ENCODE measurements at regions not wholly inside any gene's neighbourhood (a gene's known extent, or its start where the extent isn't known, plus 50 kb on each side); places are given as distances from the start of the nearest gene placed in this dataset.

DNA sequence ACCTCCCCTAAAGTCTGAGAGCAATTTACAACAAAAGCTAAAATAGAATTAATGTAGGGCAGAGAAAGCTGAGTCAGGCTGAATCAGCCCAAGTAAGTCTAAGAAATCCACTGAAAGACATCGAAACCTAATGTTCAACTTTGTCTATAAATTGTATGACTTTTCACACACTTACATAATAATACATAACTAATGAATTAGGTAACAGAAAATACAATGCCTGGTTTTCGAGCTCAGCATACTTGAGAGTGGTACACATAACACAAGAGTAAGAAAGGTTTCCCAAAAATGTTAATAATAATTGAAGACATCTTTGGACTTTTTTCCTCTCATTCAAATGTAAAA is 55.3 kb upstream of the VGLL4 start:
- CTCF ChIA-PET (ENCODE audit: unreplicated experiment) = no interaction called here
- no TSS peak for BruUV-seq (replicated peaks)
- H4K20me1 ChIP-seq (ENCODE audit: insufficient read depth, low read length) = no peaks in the 10 kb centered on the region
- no peak overlapping the region for H3K27ac ChIP-seq (ENCODE audit: low read depth, low read length, poor library complexity, severe bottlenecking)
- H3K4me1 ChIP-seq (ENCODE audit: insufficient read depth, low read length, poor library complexity, severe bottlenecking) = no peaks in the 10 kb centered on the region
- TF ChIP-seq, protein P1, sequence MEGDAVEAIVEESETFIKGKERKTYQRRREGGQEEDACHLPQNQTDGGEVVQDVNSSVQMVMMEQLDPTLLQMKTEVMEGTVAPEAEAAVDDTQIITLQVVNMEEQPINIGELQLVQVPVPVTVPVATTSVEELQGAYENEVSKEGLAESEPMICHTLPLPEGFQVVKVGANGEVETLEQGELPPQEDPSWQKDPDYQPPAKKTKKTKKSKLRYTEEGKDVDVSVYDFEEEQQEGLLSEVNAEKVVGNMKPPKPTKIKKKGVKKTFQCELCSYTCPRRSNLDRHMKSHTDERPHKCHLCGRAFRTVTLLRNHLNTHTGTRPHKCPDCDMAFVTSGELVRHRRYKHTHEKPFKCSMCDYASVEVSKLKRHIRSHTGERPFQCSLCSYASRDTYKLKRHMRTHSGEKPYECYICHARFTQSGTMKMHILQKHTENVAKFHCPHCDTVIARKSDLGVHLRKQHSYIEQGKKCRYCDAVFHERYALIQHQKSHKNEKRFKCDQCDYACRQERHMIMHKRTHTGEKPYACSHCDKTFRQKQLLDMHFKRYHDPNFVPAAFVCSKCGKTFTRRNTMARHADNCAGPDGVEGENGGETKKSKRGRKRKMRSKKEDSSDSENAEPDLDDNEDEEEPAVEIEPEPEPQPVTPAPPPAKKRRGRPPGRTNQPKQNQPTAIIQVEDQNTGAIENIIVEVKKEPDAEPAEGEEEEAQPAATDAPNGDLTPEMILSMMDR (conservative IDR thresholded peaks at IDR 0.05; ENCODE audit: low read length) = no peak
- no peak for TF ChIP-seq EZH2phosphoT487 (IDR thresholded peaks at IDR 0.05; ENCODE audit: borderline replicate concordance, low read depth, low read length)
- no peaks in the 10 kb centered on the region for H3K9me2 ChIP-seq (ENCODE audit: insufficient read depth, low read length)
- intact Hi-C loops (cut with micrococcal nuclease; ENCODE audit: unreplicated experiment) = no loop called here
- DNase-seq (ENCODE audit: low spot score) = no peak
- no peak overlapping the region for H3K4me2 ChIP-seq (ENCODE audit: low read length)
- H3K36me3 ChIP-seq (ENCODE audit: insufficient read depth, low read length) = peaks cover 19% of the 10 kb centered on the region
- H2AFZ ChIP-seq (ENCODE audit: low read length) = no peak overlapping the region
- no peaks in the 10 kb centered on the region for H3K79me2 ChIP-seq (ENCODE audit: insufficient read depth, low read depth, low read length)
- POLR2A ChIA-PET = interaction anchor here (0.6 to 0.7 kb wide), 2 partner anchors 13 to 705 kb away, joined by 3 to 4 read pairs; no protein-coding TSS in a partner anchor
- no peaks in the 10 kb centered on the region for H3K9me3 ChIP-seq (ENCODE audit: low read length)
- H3K4me3 ChIP-seq (ENCODE audit: low read depth, low read length, poor library complexity, severe bottlenecking) = no peak overlapping the region

DNA sequence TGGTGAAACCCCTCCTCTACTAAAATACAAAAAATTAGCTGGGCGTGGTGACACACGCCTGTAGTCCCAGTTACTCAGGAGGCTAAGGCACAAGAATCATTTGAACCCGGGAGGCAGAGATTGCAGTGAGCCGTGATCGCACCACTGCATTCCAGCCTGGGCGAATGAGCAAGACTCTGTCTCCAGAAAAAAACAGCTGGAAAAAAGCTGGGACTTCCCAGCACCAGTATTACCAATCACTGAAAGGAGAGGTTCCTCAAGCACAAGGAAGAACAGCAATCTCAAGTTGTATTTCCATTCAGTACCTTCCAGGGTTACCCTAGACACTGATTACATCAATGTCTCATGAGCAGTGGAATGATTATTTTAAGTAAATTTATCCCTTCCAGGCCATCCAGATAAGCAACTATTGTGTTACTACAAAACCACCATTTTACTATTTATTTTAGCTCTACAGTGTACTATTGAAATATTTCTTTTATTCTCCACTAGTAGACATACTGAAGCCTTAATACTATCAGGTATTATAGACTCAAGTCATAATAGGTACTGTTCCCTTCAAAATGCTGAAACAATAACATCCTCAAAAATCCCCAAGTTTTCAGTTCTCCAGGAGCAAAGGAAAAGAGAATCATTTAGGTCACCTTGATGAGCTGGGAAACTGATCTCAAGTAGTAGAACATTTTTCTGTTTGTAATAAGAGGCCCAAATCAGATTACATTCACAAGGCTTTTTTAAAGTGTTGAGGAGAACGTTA is 54.8 kb upstream of the VGLL4 start:
- BruUV-seq (replicated peaks) = no TSS peak

DNA sequence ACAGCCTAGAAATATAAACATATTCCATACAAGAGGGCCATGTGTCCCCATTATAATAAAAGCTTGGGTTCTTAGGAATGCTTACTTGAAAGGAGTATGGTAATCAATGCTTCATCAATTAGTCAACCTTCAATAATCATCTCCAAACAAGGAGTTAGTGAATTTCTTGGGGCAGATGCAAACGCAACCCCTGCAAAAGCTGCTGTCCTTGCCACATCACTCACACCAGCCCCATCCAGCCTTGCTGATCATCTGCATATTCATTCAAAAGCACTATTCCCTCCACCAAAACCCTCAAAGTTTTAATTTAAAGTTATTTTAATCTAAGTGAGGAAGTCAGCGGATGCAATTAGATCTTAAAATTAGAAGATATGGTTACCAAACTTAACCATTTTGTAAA is 54.0 kb upstream of the VGLL4 start:
- Histone ChIP-seq H3K4me2 (ENCODE audit: low read length) (no peak overlapping the region), H3K4me1 (ENCODE audit: insufficient read depth, low read length, poor library complexity, severe bottlenecking) (no peaks in the 10 kb centered on the region), H3K9me2 (ENCODE audit: insufficient read depth, low read length) (no peaks in the 10 kb centered on the region), H4K20me1 (ENCODE audit: insufficient read depth, low read length) (no peaks in the 10 kb centered on the region), H3K4me3 (ENCODE audit: low read depth, low read length, poor library complexity, severe bottlenecking) (no peak overlapping the region), H3K36me3 (ENCODE audit: insufficient read depth, low read length) (peaks cover 19% of the 10 kb centered on the region), H3K79me2 (ENCODE audit: insufficient read depth, low read depth, low read length) (no peaks in the 10 kb centered on the region), H3K9me3 (ENCODE audit: low read length) (no peaks in the 10 kb centered on the region), H3K27ac (ENCODE audit: low read depth, low read length, poor library complexity, severe bottlenecking) (no peak overlapping the region), H2AFZ (ENCODE audit: low read length) (no peak overlapping the region)
- DNase-seq (ENCODE audit: low spot score) = no peak
- no peak for TF ChIP-seq EZH2phosphoT487 (IDR thresholded peaks at IDR 0.05; ENCODE audit: borderline replicate concordance, low read depth, low read length)
- TF ChIP-seq, protein P1 (conservative IDR thresholded peaks at IDR 0.05; ENCODE audit: low read length) = no peak
- intact Hi-C loops (cut with micrococcal nuclease; ENCODE audit: unreplicated experiment) = no loop called here
- ChIA-PET POLR2A (no interaction called here), CTCF (ENCODE audit: unreplicated experiment) (no interaction called here)
- no TSS peak for BruUV-seq (replicated peaks)

More for the DNA sequence above, 54.8 kb upstream of the VGLL4 start:
- Histone ChIP-seq H3K79me2 (ENCODE audit: insufficient read depth, low read depth, low read length) (no peaks in the 10 kb centered on the region), H3K36me3 (ENCODE audit: insufficient read depth, low read length) (peaks cover 19% of the 10 kb centered on the region), H4K20me1 (ENCODE audit: insufficient read depth, low read length) (no peaks in the 10 kb centered on the region), H3K4me1 (ENCODE audit: insufficient read depth, low read length, poor library complexity, severe bottlenecking) (no peaks in the 10 kb centered on the region), H3K9me3 (ENCODE audit: low read length) (no peaks in the 10 kb centered on the region), H3K27ac (ENCODE audit: low read depth, low read length, poor library complexity, severe bottlenecking) (no peak overlapping the region), H3K4me2 (ENCODE audit: low read length) (no peak overlapping the region), H3K9me2 (ENCODE audit: insufficient read depth, low read length) (no peaks in the 10 kb centered on the region), H3K4me3 (ENCODE audit: low read depth, low read length, poor library complexity, severe bottlenecking) (no peak overlapping the region), H2AFZ (ENCODE audit: low read length) (no peak overlapping the region)
- POLR2A ChIA-PET = interaction anchor here (0.6 kb wide), 1 partner anchor 705 kb away, joined by 3 read pairs; no protein-coding TSS in a partner anchor
- DNase-seq (ENCODE audit: low spot score) = no peak
- TF ChIP-seq EZH2phosphoT487 (IDR thresholded peaks at IDR 0.05; ENCODE audit: borderline replicate concordance, low read depth, low read length) = no peak
- TF ChIP-seq, protein P1 (conservative IDR thresholded peaks at IDR 0.05; ENCODE audit: low read length) = no peak
- CTCF ChIA-PET (ENCODE audit: unreplicated experiment) = no interaction called here
- intact Hi-C loops (cut with micrococcal nuclease; ENCODE audit: unreplicated experiment) = no loop called here

Data from OCI-LY7 (cell line).